Ovary (tissue), 7 donors: ENCODE measurements at regions not wholly inside any gene's neighbourhood (a gene's known extent, or its start where the extent isn't known, plus 50 kb on each side); places are given as distances from the start of the nearest gene placed in this dataset.

Source experiments
- DNase-seq, 5 donors: peaks; one replicate each; pipeline ENCODE4 v3.0.0-alpha.2; 2019 to 2020
- H3K27ac ChIP-seq, 2 donors: fragments of 200-600 bp; one replicate each; pipeline versions ENCODE4 v1.5.1 to v1.8.0; 2019 to 2022
- H3K27me3 ChIP-seq: fragments of 200-600 bp; one replicate; pipeline ENCODE4 v1.8.0; 2022
- H3K36me3 ChIP-seq: fragments of 200-600 bp; sonication (generic); one replicate; pipeline ENCODE4 v1.5.1; 2019
- H3K4me1 ChIP-seq: one replicate; pipeline ENCODE4 v1.8.1; 2013; ENCODE audit warnings: mild to moderate bottlenecking, moderate library complexity; ENCODE audit not compliant: insufficient read depth
- H3K4me3 ChIP-seq: fragments of 200-600 bp; sonication (generic); one replicate; pipeline ENCODE4 v1.5.1; 2017
- H3K9me3 ChIP-seq, 2 donors: fragments of 200-600 bp in 1 of 2; sonication (generic) in 1 of 2; one replicate each; pipeline versions ENCODE4 v1.5.1 to v1.8.1; 2013 to 2019; ENCODE audit warnings: mild to moderate bottlenecking in 1 of 2, moderate library complexity in 1 of 2
- CTCF ChIP-seq, 3 donors: fragments of 450-650 bp in 2 of 3; fragments of 200-600 bp in 1 of 3; IDR thresholded peaks; one replicate each; pipeline versions ENCODE4 v1.5.1 to v1.8.0; 2016 to 2022; ENCODE audit warnings: antibody characterized with exemption in 3 of 3, mild to moderate bottlenecking in 1 of 3
- EP300 ChIP-seq: sonication (generic); formaldehyde crosslinking; IDR thresholded peaks from one replicate; pipeline ENCODE4 v1.6.1; 2017; ENCODE audit warnings: antibody characterized with exemption
- POLR2A ChIP-seq: fragments of 450-650 bp; IDR thresholded peaks from one replicate; pipeline ENCODE4 v1.6.1; 2017; ENCODE audit warnings: antibody characterized with exemption, mild to moderate bottlenecking, moderate library complexity
- WGBS, 3 donors: extraction: QIAGEN DNeasy Blood & Tissue Kit in 1 of 3; methylation state at CpG; one replicate each; pipeline versions ENCODE4 v1.1.5 to v1.1.7; 2013 to 2017; 5-methylcytosine and 5-hydroxymethylcytosine counted together
- intact Hi-C, 4 donors: fragments of 100-400 bp; cut with DNase I; formaldehyde crosslinking; loops; one replicate each; pipeline versions ENCODE4 v1.11.0 to v1.15.1; 2022 to 2023
- donor health status: DM: no; HTN: no; CAD: no; lungs with moderate emphysema.
- donor health status: DM: no; HTN: no; CAD: no.
- donor health status: Bipolar disorder and iron deficiency.
- donor health status: DM: no; HTN: no; CAD: no.
- donor health status: DM: yes; HTN: yes; CAD: no.

GRCh38 chr3:99031778-99032177, 130.3 kb upstream of the DCBLD2 start:
- DNase-seq = no peak
- H3K4me3 ChIP-seq = no peak overlapping the region
- intact Hi-C loops = no loop called here
- H3K4me1 ChIP-seq = no peaks in the 10 kb centered on the region
- no peaks in the 10 kb centered on the region for H3K36me3 ChIP-seq
- H3K9me3 ChIP-seq = no peaks in the 10 kb centered on the region
- H3K27ac ChIP-seq = no peak overlapping the region
- 81 to 92% (median 86%) methylated on average over 4 of the region's 4 CpGs for WGBS, 3 donors
- TF ChIP-seq EP300 = no peak
- TF ChIP-seq CTCF (IDR thresholded peaks at IDR 0.05) = no peak
- no peak for TF ChIP-seq POLR2A
- no peaks in the 10 kb centered on the region for H3K27me3 ChIP-seq

GRCh38 chr3:99023590-99024192, 122.2 kb upstream of the DCBLD2 start:
- DNase-seq = no peak
- WGBS, 3 donors = 19 to 23% (median 21%) methylated on average over 2 of the region's 2 CpGs
- H3K4me1 ChIP-seq = no peaks in the 10 kb centered on the region
- H3K36me3 ChIP-seq = no peaks in the 10 kb centered on the region
- H3K27me3 ChIP-seq = no peaks in the 10 kb centered on the region
- no peak overlapping the region for H3K4me3 ChIP-seq
- no peak overlapping the region for H3K27ac ChIP-seq
- TF ChIP-seq CTCF (IDR thresholded peaks at IDR 0.05) (peak; percentile 27 to 65 (median 46)), EP300 (no peak), POLR2A (no peak)
- no peaks in the 10 kb centered on the region for H3K9me3 ChIP-seq
- intact Hi-C loops = loop anchor here in 3 of 4 donors (5.0 to 10.0 kb wide), 2 partner anchors 729 to 731 kb away; no protein-coding TSS in a partner anchor

- Histone ChIP-seq H3K4me1 (no peaks in the 10 kb centered on the region), H3K27me3 (no peaks in the 10 kb centered on the region), H3K36me3 (no peaks in the 10 kb centered on the region), H3K27ac (no peak overlapping the region), H3K4me3 (no peak overlapping the region), H3K9me3 (no peaks in the 10 kb centered on the region)
- no peak for DNase-seq
- intact Hi-C loops = loop anchor here in 3 of 4 donors (5.0 to 10.0 kb wide), 2 partner anchors 731 to 733 kb away; no protein-coding TSS in a partner anchor
- no peak for TF ChIP-seq EP300
- TF ChIP-seq POLR2A = no peak
- no peak for TF ChIP-seq CTCF (IDR thresholded peaks at IDR 0.05)
- 92 to 95% (median 93%) methylated on average over 1 of the region's 1 CpG for WGBS, 3 donors
Measured at GRCh38 chr3:99021466-99021865, 120.0 kb upstream of the DCBLD2 start.

- 68 to 90% (median 77%) methylated on average over 1 of the region's 1 CpG for WGBS, 3 donors
- no peaks in the 10 kb centered on the region for H3K4me1 ChIP-seq
- no peak for DNase-seq
- intact Hi-C loops = no loop called here
- H3K27ac ChIP-seq = no peak overlapping the region
- H3K36me3 ChIP-seq = no peaks in the 10 kb centered on the region
- H3K9me3 ChIP-seq = no peaks in the 10 kb centered on the region
- no peak for TF ChIP-seq CTCF (IDR thresholded peaks at IDR 0.05)
- TF ChIP-seq EP300 = no peak
- TF ChIP-seq POLR2A = no peak
- H3K4me3 ChIP-seq = no peak overlapping the region
- no peaks in the 10 kb centered on the region for H3K27me3 ChIP-seq
Measured at GRCh38 chr3:99016452-99016851, 115.0 kb upstream of the DCBLD2 start.
